Activated CD4-positive, alpha-beta T cell treated with anti-CD3 and anti-CD28 coated beads, Interleukin-2, amount 50 U/mL, for 1 hour (primary cell): ENCODE measurements at regions not wholly inside any gene's neighbourhood (a gene's known extent, or its start where the extent isn't known, plus 50 kb on each side); places are given as distances from the start of the nearest gene placed in this dataset.

Source experiments
- DNase-seq: peaks from one replicate; pipeline ENCODE4 v3.0.0-alpha.2; 2020

GRCh38 chr15:70555713-70556112 is 207.6 kb downstream of the UACA start:
- no peak for DNase-seq

- DNase-seq = no peak
These were observed 215.4 kb downstream of the UACA start for GRCh38 chr15:70547846-70548487.

DNA sequence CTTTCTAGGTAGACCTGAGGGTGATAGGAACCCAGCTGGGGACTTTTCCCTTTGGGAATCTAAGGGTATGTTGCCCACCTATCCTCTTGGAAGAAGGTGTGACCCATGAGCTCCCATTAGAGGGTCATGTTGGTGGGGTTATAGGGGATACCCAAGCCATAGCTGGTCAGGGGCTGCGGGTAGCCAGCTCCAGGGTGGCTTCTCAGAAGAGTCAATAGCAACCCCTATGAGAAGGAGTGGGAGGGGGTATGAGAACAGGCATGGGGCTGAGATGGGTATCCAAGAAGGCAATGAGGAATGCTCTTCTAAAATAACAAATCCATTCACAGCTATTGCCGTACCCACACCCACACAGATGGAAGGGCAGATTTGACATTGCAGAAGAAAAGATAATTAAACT is 217.8 kb downstream of the UACA start:
- DNase-seq = no peak

DNA sequence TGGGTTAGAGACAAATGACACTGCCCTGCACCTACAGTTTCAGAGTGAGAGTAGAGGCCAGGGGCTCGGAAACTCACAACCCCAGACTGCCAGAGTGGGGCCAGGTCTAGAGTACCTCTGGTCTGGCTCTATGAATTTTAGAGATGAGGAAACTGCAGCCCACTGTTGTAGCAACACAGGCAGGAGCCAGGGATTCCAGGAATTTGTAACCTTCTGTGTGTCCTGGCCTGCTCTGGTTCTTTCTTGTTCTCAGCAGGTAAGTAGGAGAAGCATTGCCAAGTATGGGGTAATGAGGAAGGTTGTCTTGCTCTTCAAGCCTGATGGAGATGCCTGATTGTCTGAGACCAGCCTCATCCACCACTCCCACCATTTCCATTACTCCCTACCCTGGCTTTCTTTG is 221.8 kb downstream of the UACA start:
- no peak for DNase-seq

- DNase-seq = no peak
These were observed 223.3 kb downstream of the UACA start for GRCh38 chr15:70539912-70540530.

DNA sequence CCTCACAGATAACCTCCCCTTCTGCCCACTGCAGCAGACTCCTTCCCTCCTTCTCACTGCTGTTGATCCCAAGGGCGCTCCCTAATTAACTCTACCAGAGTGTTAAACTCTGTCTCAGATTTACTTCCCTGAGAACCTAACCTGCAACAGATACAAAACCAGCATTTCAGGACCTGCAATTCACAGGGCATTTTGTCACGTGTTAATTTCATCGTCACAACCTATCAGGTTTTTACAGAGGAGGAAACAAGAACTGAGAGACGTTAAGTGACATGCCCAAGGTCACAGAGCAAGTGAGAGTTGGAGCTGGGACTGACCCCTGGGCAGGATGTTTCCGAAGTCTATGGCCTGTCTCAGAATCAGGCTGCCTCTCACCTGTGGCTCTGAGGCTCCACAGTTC is 223.9 kb downstream of the UACA start:
- DNase-seq = no peak

DNA sequence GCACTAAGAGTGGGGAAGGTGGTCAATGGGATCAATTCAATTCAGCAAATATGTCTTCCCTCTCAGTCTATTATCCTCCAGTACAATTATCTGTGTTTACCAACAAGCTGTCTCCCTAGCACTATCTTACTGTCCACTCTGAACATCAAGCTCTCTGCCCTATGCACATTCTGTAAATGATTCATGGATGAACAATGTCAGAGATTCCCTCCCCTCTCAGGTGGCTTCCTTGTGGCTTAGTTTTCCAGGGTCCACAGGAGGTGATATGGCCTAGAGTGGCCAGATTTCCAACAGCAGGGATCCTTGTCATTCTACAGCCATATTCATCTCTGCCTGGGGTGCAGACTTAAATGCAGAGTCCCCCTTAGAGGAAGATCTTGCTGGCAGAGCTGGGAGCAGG is 225.1 kb downstream of the UACA start:
- DNase-seq = no peak

GRCh38 chr15:70535955-70536338 is 227.4 kb downstream of the UACA start:
- no peak for DNase-seq

DNA sequence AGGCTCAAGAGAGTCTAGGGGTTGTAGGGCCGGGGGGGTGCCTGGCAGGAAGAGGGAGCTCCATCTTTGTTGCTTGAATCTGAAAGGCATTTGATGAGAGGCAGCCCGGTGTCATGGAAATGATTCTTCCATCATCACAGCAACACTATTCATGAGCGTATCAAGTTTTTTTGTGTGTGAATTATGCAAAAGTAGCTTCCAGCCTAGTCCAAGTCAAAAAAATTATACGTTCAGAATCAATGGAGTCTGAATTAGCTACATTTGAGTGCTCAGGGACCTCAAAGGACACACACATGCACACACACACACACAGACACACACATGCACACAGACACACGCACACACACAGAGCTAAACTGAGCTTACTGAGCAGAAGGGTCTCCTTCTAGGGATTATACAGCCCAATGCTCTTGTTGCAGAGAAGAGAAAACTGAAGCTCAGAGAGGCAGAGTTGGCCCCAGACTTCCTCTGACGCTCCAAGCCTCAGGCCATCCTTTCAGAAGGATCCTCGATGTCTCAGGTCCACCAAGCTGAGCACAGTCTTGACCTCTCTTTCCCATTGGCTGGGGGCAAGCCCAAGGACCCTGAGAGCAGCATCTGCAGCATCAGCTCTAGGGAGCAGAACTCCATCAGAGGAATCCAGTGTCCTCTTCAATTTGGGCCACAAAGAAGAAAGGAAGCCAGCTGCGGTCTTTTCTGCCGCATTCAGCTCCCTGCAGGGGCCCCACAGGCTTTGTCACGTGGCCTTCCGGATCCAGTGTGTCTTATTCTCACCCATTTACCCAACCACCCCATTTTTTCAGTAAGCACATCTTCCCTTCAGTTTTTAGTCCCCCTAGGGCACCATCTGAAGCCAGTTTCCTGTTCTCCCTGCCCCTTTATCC is 228.0 kb downstream of the UACA start:
- peak; percentile 47 for DNase-seq

GRCh38 chr15:70533931-70534742 is 229.2 kb downstream of the UACA start:
- DNase-seq = no peak

GRCh38 chr15:70532531-70533186 is 230.7 kb downstream of the UACA start:
- no peak for DNase-seq

- no peak for DNase-seq
These were observed 231.8 kb downstream of the UACA start for GRCh38 chr15:70531576-70531975.

DNA sequence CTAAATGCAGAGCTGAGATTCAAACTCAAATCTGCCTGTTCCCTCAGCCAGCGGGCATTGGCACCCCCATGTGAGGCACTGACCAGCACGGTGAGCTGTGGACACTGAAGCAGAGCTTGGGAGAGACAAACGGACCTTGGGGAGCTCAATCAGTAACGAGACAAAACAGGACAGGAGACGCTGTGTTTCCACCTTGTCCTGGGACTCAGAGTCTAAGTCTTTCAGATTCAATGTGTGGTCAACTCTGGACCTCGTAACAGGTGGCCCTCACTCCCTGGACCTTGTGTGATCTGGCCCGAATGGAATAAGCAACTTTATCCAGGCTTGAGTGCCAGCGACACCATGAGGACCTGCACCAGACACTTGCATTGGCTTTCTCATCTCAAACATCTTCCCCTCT is 232.5 kb downstream of the UACA start:
- DNase-seq = no peak

- no peak for DNase-seq
These were observed 232.9 kb downstream of the UACA start for GRCh38 chr15:70530503-70530902.

DNA sequence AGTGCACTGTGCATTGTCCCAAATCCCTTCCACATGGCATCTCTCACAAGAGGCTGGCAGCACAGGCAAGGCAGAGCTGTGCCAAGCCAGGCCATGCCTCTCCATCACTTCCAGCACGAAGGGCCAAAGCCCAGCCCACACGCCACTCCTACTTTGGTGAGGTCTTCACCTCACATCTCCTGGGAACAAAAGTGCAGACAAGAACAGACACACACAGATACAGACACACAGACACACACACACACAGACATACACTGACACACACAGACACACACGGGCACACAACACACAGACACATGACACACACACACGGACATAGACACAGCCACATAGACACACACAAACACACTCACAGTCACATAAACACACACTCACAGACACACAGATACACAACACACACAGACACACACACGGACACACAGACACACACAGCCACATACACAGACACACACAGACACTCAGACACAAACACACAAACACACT is 233.3 kb downstream of the UACA start:
- no peak for DNase-seq

DNA sequence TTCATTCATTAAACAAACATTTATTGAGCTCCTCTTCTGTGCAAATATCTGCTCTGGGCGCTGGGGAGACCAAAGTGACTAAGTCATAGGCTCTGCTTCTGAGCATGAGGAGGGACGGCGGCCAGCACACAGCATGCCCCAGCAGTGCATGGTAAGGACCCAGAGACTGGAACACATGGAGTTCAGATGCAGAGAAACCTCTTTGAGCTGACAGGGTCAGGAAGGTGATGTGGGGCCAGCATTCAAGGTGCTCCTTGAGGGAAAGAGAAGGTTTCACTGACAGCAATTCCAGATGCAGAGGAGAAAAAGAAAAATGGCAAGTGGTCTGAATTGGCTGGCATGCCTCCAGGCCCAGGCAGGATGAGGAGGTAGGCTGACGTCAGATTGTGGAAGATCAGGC is 234.5 kb downstream of the UACA start:
- DNase-seq = no peak

DNA sequence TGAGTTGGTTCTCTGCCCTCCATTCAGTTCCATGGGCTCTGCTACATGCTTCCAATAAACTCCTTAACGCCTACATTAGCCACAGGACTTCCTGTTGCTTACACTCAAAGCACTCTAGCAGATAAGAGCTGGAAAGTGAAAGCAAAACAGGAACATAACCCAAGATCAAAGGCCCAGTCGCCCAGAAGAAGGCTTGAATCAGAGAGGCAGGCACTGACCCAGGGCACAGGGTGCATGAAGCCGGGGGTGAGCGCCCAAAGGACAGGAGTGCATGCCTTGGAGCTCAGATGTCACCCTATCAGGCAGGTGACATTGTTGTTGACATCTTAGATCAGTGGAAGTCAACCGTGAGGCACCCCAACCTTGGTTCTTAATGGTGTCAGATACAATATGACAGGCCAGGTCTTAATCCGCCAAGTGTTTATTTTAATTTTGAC is 235.1 kb downstream of the UACA start:
- peak; percentile 32 for DNase-seq

GRCh38 chr15:70526974-70527325 is 236.4 kb downstream of the UACA start:
- DNase-seq = no peak

- DNase-seq = no peak
These were observed 237.0 kb downstream of the UACA start for GRCh38 chr15:70526221-70526973.

DNA sequence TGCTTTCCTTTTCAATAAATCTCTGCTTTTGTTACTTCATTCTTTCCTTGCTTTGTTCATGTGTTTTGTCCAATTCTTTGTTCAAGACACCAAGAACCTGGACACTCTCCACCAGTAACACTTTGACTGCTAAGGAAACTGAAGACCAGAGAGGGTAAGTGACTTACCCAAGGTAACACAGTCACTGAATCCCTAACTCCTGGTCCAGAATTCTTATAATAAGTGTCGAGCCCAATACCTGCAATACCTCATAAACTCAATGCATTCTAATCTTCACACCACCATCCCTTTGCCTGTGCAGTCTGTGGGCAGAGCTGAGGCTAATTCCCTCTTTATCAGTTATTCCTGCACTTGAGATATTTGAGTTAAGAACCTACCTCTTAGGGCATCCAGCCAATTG is 237.8 kb downstream of the UACA start:
- DNase-seq = no peak

DNA sequence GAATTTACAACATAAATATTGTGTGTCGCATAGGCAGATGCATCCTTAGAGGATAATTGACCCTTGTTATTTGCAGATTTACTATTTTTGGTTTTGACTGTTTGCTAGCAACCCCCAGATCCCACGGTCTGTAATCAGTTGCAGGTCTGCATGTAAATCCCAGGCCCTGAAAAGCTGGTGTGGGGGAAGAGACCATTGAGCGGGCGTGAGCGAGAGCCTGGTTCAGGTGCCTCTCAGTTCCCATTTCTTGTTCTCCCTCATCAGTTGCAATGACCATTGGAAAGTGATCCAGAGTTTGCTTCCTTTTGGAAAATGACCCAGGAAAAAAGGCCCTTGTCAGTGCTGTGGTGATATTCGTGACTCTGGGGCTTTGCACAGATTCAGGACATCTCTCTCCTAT is 238.9 kb downstream of the UACA start:
- DNase-seq = no peak

DNA sequence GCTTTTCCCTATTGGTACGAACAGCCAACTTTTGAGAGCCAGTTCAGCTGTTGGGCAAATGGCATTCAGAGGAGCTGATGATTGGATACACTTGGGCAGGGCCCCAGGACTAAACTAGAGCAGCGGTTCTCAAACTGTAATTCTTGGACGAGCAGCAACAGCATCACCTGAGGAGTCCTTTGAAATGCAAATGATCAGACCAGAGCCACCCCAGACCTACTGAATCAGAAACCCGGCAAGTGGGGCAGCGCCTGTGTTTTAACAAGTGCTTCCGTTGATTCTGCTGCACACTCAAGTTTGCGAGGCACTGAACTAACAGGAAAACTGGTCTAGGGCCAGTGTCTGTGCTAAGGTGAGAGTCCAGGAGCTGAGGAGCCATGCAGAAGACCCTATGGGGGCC is 239.7 kb downstream of the UACA start:
- DNase-seq = no peak
